ENCODE measurements at regions not wholly inside any gene's neighbourhood (a gene's known extent, or its start where the extent isn't known, plus 50 kb on each side); places are given as distances from the start of the nearest gene placed in this dataset.

GRCh38 chr4:123046096-123046495, 123.7 kb upstream of the NUDT6 start:
- no peak for TF ChIP-seq EZH2phosphoT487 (IDR thresholded peaks at IDR 0.05; ENCODE audit: borderline replicate concordance, low read length)
- TF ChIP-seq, protein P1, sequence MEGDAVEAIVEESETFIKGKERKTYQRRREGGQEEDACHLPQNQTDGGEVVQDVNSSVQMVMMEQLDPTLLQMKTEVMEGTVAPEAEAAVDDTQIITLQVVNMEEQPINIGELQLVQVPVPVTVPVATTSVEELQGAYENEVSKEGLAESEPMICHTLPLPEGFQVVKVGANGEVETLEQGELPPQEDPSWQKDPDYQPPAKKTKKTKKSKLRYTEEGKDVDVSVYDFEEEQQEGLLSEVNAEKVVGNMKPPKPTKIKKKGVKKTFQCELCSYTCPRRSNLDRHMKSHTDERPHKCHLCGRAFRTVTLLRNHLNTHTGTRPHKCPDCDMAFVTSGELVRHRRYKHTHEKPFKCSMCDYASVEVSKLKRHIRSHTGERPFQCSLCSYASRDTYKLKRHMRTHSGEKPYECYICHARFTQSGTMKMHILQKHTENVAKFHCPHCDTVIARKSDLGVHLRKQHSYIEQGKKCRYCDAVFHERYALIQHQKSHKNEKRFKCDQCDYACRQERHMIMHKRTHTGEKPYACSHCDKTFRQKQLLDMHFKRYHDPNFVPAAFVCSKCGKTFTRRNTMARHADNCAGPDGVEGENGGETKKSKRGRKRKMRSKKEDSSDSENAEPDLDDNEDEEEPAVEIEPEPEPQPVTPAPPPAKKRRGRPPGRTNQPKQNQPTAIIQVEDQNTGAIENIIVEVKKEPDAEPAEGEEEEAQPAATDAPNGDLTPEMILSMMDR (IDR thresholded peaks at IDR 0.05; ENCODE audit: low read depth, low read length, poor library complexity, severe bottlenecking) = no peak
- no peaks in the 10 kb centered on the region for H3K79me2 ChIP-seq (ENCODE audit: control insufficient read depth, low read length)
- H4K20me1 ChIP-seq (ENCODE audit: control insufficient read depth, insufficient read depth, low read depth, low read length) = no peaks in the 10 kb centered on the region
- H3K36me3 ChIP-seq (ENCODE audit: control insufficient read depth, low read length) = no peaks in the 10 kb centered on the region
- no peaks in the 10 kb centered on the region for H3K9me2 ChIP-seq (replicated peaks; ENCODE audit: control insufficient read depth, low read length)
- H3K4me1 ChIP-seq (ENCODE audit: control insufficient read depth, low read length) = no peaks in the 10 kb centered on the region
- H3K9me3 ChIP-seq (ENCODE audit: control insufficient read depth, insufficient read depth, low read length) = peaks cover 9% of the 10 kb centered on the region; the same call in 1 of the 2 replicates
- no peak overlapping the region for H3K4me3 ChIP-seq (ENCODE audit: low read length)
- H3K4me2 ChIP-seq (ENCODE audit: low read length) = no peak overlapping the region
- H3K27ac ChIP-seq (ENCODE audit: low read depth, low read length) = no peak overlapping the region
- H3F3A ChIP-seq (ENCODE audit: control insufficient read depth, insufficient read depth) = no peaks in the 10 kb centered on the region
- H3K27me3 ChIP-seq (ENCODE audit: control insufficient read depth, low read length) = no peaks in the 10 kb centered on the region

- H3K4me1 ChIP-seq (ENCODE audit: control insufficient read depth, low read length) = no peaks in the 10 kb centered on the region
- peaks cover 16% of the 10 kb centered on the region; the same call in 1 of the 2 replicates for H3K9me3 ChIP-seq (ENCODE audit: control insufficient read depth, insufficient read depth, low read length)
- no peaks in the 10 kb centered on the region for H3K36me3 ChIP-seq (ENCODE audit: control insufficient read depth, low read length)
- H4K20me1 ChIP-seq (ENCODE audit: control insufficient read depth, insufficient read depth, low read depth, low read length) = no peaks in the 10 kb centered on the region
- no peak overlapping the region for H3K4me3 ChIP-seq (ENCODE audit: low read length)
- H3K9me2 ChIP-seq (replicated peaks; ENCODE audit: control insufficient read depth, low read length) = no peaks in the 10 kb centered on the region
- no peaks in the 10 kb centered on the region for H3F3A ChIP-seq (ENCODE audit: control insufficient read depth, insufficient read depth)
- H3K27ac ChIP-seq (ENCODE audit: low read depth, low read length) = no peak overlapping the region
- H3K27me3 ChIP-seq (ENCODE audit: control insufficient read depth, low read length) = no peaks in the 10 kb centered on the region
- no peak overlapping the region for H3K4me2 ChIP-seq (ENCODE audit: low read length)
- no peak for TF ChIP-seq EZH2phosphoT487 (IDR thresholded peaks at IDR 0.05; ENCODE audit: borderline replicate concordance, low read length)
- TF ChIP-seq, protein P1 (IDR thresholded peaks at IDR 0.05; ENCODE audit: low read depth, low read length, poor library complexity, severe bottlenecking) = no peak
- no peaks in the 10 kb centered on the region for H3K79me2 ChIP-seq (ENCODE audit: control insufficient read depth, low read length)
Observed at GRCh38 chr4:123050018-123050417, 127.6 kb upstream of the NUDT6 start.

GRCh38 chr4:123052007-123052406, 129.6 kb upstream of the NUDT6 start:
- Histone ChIP-seq H3K4me1 (ENCODE audit: control insufficient read depth, low read length) (no peaks in the 10 kb centered on the region), H3K27me3 (ENCODE audit: control insufficient read depth, low read length) (no peaks in the 10 kb centered on the region), H4K20me1 (ENCODE audit: control insufficient read depth, insufficient read depth, low read depth, low read length) (no peaks in the 10 kb centered on the region), H3K9me3 (ENCODE audit: control insufficient read depth, insufficient read depth, low read length) (peaks cover 12% of the 10 kb centered on the region; the same call in 1 of the 2 replicates), H3K4me3 (ENCODE audit: low read length) (no peak overlapping the region), H3F3A (ENCODE audit: control insufficient read depth, insufficient read depth) (no peaks in the 10 kb centered on the region), H3K27ac (ENCODE audit: low read depth, low read length) (no peak overlapping the region), H3K9me2 (replicated peaks; ENCODE audit: control insufficient read depth, low read length) (no peaks in the 10 kb centered on the region), H3K36me3 (ENCODE audit: control insufficient read depth, low read length) (no peaks in the 10 kb centered on the region), H3K79me2 (ENCODE audit: control insufficient read depth, low read length) (no peaks in the 10 kb centered on the region), H3K4me2 (ENCODE audit: low read length) (no peak overlapping the region)
- TF ChIP-seq EZH2phosphoT487 (IDR thresholded peaks at IDR 0.05; ENCODE audit: borderline replicate concordance, low read length) = no peak
- TF ChIP-seq, protein P1 (IDR thresholded peaks at IDR 0.05; ENCODE audit: low read depth, low read length, poor library complexity, severe bottlenecking) = no peak
